ENCODE measurements at regions not wholly inside any gene's neighbourhood (a gene's known extent, or its start where the extent isn't known, plus 50 kb on each side); places are given as distances from the start of the nearest gene placed in this dataset.
"Not testable (repeated sequence)": the region's sequence is repeated elsewhere in the genome, so short reads cannot be mapped to it uniquely, and the experiment has no call there.

DNA sequence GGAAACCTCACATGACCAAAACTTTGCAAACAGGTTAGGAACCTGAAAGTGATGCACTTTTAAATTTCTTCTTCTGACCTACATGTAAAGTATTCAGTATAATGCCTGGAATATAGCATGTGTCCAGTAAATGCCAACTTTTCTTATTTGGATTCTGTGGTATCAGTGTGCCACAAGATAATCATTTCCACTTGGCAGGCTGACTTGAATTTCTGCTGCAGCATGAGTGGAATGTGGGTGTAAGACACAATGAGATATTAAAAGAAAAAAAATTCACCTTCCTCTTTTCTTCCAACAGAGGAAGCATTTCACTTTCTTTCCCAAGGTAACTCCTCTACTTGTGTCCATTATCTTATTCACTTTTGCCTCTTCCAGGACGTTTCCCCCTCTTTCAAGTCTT lies 141.9 kb upstream of the PRKD1 start:
- DNase-seq (ENCODE audit: low spot score), result no peak

DNA sequence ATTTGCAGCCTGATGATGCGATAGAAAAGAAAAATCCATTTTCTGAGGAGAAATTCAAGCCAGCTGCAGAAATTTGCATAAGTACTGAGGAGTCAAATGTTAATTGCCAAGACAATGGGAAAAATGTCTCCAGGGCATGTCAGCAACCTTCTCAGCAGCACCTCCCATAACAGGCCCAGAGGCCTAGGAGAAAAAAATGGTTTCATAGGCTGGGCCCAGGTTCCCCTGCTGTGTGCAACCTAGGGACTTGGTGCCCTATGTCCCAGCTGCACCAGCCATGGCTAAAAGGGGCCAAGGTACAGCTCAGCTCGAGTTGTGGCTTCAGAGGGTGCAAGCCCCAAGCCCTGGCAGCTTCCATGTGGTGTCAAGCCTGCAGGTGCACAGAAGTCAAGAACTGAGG lies 144.8 kb upstream of the PRKD1 start:
- not testable (repeated sequence) for DNase-seq (ENCODE audit: low spot score)

DNA sequence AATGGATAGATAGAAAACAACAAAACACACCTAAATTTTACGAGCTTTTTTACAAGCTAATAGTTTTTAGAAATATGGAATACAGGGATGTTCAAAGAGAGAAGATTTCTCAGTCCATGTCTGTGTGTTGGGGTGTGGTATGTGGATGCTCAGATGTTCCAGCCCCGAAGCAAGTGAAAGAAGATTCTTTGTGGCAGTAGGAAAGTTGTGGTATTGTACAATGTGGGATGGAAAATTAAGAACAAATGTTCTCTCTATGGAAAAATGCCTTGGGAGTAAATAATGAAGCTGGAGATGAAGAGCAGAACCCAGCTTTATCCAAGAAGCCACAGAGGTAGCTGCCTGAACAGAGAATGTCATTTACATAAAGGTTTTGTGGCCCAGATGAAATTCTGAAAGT lies 150.3 kb upstream of the PRKD1 start:
- no peak for DNase-seq (ENCODE audit: low spot score)

DNA sequence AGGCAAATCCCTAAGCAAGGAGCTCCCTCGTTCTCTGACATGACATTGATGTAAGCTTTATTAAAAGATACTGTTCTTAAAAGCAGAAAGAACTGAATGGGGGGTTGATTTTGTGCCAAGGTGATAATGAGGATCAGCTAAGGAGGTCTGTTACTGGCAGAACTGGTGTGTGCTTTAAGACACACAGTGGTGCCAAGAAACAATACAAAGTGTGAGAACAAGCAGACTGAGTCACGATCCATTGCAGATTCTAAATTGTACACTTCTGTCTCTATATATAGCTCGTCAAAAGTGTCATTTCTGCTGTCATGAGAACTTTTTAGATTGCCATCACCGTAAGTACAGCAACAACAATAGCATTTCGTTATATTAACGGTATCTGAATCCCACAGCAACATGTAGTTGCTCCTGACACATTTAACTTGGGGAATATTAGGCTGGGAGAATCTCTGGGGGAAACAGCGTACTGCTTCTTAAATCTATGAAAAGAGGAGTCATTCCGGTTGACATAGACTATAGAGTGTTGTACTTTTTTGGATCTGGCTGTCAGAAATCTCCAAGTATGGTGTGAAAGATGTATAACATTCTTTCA lies 151.3 kb upstream of the PRKD1 start:
- DNase-seq (ENCODE audit: low spot score), result no peak

GRCh38 chr14:30082486-30082885 lies 154.8 kb upstream of the PRKD1 start:
- no peak for DNase-seq (ENCODE audit: low spot score)

GRCh38 chr14:30084811-30085210 lies 157.2 kb upstream of the PRKD1 start:
- DNase-seq (ENCODE audit: low spot score), result no peak

- DNase-seq (ENCODE audit: low spot score), result no peak
Observed at GRCh38 chr14:30085943-30086342, 158.3 kb upstream of the PRKD1 start.

DNA sequence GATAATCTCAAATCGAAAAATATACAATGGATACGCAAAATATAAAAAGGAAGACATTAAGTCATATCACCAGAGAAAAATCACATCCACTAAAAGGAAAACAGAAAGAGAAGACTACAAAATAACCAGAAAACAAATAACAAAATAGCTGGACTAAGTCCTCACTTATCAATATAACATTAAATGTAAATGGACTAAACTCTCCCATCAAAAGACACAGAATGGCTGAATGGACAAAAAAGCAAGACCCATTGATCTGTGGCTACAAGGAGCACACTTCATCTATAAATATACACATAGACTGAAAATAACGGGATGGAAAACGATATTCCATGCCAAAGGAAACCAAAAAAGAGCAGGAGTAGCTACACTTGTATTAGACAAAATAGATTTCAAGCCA lies 161.0 kb upstream of the PRKD1 start:
- DNase-seq (ENCODE audit: low spot score), result no peak

DNA sequence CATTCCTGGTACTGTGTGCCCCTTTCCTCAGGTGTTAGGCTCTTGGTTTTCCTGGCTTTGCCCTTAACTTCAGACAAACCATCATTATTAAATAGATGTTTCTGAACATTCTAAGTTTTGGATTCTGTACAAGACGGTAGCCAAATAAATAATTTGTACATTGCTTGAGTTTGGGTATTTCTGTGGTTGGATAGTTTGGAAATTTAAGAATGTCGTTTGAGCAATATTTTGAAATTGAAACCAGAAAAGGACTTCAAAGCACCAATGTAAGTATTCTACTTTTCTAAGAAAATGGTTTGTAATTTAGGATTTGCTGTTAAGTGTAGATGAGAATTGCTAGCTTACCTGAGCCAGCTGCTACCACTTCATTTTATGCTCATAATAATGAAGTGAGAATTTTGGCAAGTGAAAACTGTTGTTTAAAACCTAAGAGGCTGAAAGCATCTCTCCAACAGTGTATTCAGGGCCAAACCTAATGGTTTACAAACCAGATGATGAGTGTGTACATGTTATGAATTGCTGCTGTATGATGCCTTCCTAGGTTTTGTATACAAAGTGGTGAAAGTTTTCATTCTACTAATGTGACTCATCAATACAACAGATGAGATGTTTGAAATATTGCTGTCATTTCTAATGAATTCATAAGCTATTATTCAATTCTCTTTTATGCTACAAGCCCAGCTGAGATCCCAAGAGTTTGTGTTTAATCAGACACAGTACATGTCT lies 181.5 kb upstream of the PRKD1 start:
- no peak for DNase-seq (ENCODE audit: low spot score)

DNA sequence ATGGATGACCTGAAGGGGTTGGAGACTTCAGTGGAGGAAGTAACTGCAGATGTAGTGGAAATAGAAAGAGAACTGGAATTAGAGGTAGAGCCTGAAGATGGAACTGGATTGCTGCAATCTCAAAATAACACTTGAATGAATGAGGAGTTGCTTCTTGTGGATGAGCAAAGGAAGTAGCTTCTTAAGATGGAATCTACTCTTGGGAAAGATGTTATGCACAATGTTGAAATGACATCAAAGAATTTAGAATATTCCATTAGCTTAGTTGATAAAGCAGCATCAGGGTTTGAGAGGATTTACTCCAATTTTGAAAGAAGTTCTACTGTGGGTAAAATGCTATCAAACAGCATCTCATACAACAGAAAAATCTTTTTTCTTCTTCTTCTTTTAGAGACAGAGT lies 186.4 kb upstream of the PRKD1 start:
- no peak for DNase-seq (ENCODE audit: low spot score)

DNA sequence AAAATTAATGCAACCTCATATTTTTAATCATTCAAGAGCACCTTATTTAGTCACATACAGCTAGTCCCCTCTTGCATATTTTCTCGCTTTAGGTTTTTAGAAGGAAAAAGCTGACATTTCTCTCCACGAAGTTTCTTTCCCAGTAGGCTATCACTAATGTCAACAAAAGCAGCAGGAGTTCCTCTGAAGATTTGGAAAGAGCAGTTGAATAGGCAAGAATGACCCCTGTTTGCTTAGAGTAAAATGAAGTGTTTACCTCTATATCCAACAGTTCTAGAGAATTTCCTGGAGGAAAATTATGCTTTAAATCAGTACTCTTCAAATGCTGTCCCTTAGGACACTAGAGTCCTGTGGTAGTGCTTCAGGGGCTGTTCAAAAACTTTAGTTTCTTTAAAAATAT lies 188.1 kb upstream of the PRKD1 start:
- no peak for DNase-seq (ENCODE audit: low spot score)

DNA sequence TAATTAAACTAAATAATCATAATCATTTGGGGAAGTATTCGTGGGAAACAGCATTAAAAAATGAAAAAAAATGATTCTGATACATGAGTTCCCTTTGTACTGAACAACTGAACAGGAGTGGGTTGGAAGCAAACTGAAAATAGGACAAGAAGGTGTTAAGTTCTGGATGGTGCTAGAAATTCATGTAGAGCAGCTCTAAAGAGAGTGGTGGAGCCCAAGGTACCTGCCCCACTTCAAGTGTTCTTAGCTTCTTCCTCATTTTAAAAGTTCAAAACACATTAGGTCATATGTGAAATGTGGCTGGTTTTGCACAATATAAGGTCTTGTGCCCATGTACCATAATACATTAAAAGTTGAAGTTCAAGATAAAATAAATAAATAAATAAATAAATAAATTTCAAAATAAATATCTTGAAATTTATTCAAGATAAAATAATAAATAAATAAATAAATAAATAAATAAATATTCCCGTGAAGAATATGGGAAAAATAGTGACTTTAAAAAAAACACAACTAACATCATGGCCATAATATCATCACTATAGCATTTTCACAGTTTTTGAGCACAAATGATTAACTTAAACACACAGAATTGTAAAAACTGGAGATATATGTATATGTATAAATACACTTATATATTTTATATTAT lies 191.5 kb upstream of the PRKD1 start:
- DNase-seq (ENCODE audit: low spot score), result no peak

GRCh38 chr14:30125322-30125979 lies 197.8 kb upstream of the PRKD1 start:
- no peak for DNase-seq (ENCODE audit: low spot score)

- no peak for DNase-seq (ENCODE audit: low spot score)
Observed at GRCh38 chr14:30129807-30130206, 202.2 kb upstream of the PRKD1 start.

DNA sequence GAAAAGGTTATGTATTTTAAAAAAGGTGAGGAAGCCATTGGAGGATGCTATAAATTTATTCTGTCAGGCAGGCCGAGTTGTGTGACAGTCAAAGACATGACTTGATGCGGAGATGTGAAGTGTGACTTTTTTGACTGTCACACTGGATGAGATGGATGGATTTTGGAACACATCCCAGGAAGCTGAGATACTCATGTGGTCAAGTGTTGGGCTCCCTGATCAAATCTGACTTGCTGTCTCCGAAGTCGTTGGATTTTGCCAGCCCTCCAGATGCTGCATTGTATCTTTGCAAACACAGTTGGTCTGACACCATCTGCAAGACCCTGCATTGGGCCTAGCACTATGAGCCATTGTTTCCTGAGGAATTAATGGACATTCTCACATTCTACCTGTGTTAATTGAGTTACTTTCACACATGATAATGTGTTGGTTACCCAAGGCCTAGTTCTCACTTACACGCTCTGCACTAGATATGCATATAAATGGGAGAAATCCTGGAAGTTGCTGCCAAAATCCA lies 204.0 kb upstream of the PRKD1 start:
- no peak for DNase-seq (ENCODE audit: low spot score)

DNA sequence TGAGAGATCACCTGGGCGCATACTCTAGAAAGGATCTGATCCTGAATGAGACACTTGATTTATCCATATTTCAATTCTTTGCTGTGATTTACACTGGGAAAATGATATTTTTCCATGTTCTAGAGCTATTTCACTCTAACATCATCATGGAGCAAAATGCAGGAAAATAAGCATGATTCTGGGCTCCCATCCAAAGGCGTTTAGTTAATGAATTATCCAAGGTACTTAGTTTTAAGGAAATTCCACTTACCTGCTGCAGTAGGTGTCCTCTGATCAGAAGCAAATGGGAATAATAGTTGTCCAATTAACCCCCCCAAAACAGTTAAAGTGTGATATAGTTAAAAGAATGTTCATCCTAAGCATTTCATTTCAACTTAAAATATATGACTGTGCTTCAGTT lies 204.5 kb upstream of the PRKD1 start:
- no peak for DNase-seq (ENCODE audit: low spot score)

DNA sequence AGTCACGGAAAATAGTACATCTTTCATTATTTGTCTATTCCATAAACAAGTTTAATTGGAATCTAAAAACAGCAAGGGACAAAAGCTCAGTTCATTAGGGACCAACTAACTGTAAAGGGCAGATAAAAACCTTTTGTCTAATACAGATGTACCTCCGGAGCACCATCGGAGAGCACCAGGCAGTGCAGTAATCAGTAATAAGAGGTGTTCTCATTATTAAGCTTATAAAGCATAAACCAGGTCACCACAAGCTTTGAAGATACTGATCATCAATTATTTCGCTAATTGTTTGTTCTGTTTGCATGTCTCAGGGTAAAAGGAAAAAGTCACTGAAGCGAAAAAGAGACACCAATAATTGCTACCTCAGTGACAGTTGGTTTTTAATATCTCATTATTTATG lies 207.3 kb upstream of the PRKD1 start:
- DNase-seq (ENCODE audit: low spot score), result no peak

- no peak for DNase-seq (ENCODE audit: low spot score)
Observed at GRCh38 chr14:30138567-30138966, 210.9 kb upstream of the PRKD1 start.

GRCh38 chr14:30142216-30142615 lies 214.6 kb upstream of the PRKD1 start:
- no peak for DNase-seq (ENCODE audit: low spot score)

DNA sequence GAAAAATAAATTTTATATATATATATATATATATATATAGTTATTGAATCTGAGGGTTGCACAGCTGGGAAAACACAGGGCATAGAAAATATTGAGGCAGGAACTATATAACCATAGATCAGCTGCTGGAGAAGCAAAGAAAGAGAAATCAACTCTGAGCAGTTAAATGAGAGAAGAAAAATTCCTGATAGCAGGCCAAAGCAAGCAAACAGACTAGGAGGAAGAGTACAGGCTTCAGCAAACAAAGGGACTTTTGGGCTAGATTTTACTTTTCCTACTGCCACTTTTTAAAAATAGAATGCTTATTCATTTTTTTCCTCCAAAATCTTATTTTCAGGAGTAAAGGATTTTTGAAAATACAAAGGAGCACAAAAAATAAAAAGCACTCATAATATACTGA lies 216.0 kb upstream of the PRKD1 start:
- DNase-seq (ENCODE audit: low spot score), result no peak

GRCh38 chr14:30153717-30154116 lies 226.1 kb upstream of the PRKD1 start:
- no peak for DNase-seq (ENCODE audit: low spot score)

- no peak for DNase-seq (ENCODE audit: low spot score)
Observed at GRCh38 chr14:30156571-30156970, 228.9 kb upstream of the PRKD1 start.

DNA sequence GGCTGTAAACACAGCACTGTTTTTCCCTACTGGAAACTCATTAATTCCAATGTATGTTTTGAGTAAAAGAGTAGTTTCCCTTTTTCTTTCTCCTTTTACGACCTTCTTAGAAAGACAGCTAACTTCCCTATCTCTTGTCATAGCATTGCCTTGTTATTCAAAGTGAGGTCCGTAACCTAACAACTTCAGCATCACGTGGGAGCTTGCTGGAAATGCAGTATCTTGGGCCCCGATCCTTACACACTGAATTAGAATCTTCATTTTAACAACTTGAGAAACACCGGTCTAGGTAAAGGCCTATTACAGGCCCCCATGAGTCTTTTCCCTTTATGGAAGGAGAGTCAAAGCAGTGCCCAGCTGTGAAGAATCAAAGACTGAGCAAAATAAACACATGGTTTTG lies 230.7 kb upstream of the PRKD1 start:
- no peak for DNase-seq (ENCODE audit: low spot score)
